ENCODE measurements at regions not wholly inside any gene's neighbourhood (a gene's known extent, or its start where the extent isn't known, plus 50 kb on each side); places are given as distances from the start of the nearest gene placed in this dataset.

DNA sequence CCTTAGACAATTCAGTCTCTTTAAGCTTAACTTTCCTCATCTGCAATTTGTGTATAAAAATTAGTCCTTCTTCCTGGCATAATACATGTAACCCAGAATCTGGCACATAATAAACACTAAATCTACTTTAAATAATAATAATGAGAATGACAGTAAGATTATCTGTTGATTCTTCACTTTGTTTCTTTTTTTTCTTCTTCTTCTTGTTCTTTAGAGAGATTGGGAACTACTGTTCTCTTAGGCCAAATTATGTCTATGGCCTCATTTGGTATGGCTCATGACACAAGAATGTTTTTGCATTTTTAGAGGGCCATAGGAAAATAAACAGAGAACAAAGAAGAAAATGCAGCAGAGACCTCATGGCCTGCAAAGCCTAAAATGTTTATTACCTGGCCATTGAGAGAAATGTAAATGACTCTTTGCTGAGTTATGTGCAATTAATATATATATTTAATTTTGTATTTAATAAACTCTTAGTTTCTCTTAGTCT lies 275.8 kb downstream of the SLC6A15 start:
- Histone ChIP-seq H3K27me3 (ENCODE audit: control insufficient read depth, insufficient read depth, low read length) (no peaks in the 10 kb centered on the region), H3K4me3 (ENCODE audit: low read depth, low read length) (no peak overlapping the region), H3K36me3 (ENCODE audit: control insufficient read depth, insufficient read depth, low read length) (no peaks in the 10 kb centered on the region)
- no peak for FAIRE-seq
- TF ChIP-seq CTCF (IDR thresholded peaks at IDR 0.05; ENCODE audit: insufficient read depth, low read length, severe bottlenecking), result no peak
- DNase-seq (ENCODE audit: low read depth), result no peak

GRCh38 chr12:84634526-84634925 lies 278.1 kb downstream of the SLC6A15 start:
- no peak for FAIRE-seq
- Histone ChIP-seq H3K27me3 (ENCODE audit: control insufficient read depth, insufficient read depth, low read length) (no peaks in the 10 kb centered on the region), H3K4me3 (ENCODE audit: low read depth, low read length) (no peak overlapping the region), H3K36me3 (ENCODE audit: control insufficient read depth, insufficient read depth, low read length) (no peaks in the 10 kb centered on the region)
- no peak for TF ChIP-seq CTCF (IDR thresholded peaks at IDR 0.05; ENCODE audit: insufficient read depth, low read length, severe bottlenecking)
- DNase-seq (ENCODE audit: low read depth), result no peak

DNA sequence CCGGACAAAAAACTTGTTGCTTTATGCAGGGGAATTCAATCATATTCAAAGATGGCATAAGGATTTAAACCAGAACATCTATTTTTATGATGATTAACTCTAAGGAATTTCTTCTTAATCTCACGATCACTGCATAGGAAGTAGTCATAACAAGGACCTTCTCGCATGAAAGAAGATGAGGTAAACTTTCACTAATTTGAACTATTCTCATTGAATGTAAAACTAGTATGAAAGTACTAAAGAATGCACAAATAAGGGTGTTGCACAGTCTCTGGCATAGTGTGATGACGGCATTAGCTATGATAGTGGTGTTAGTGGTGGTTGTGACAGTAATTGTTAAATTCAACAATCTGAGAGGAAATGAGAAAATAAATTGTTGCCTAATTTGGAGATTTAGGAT lies 280.0 kb downstream of the SLC6A15 start:
- H3K27me3 ChIP-seq (ENCODE audit: control insufficient read depth, insufficient read depth, low read length), result no peaks in the 10 kb centered on the region
- no peak for DNase-seq (ENCODE audit: low read depth)
- no peak for FAIRE-seq
- TF ChIP-seq CTCF (IDR thresholded peaks at IDR 0.05; ENCODE audit: insufficient read depth, low read length, severe bottlenecking), result no peak
- H3K4me3 ChIP-seq (ENCODE audit: low read depth, low read length), result no peak overlapping the region
- H3K36me3 ChIP-seq (ENCODE audit: control insufficient read depth, insufficient read depth, low read length), result no peaks in the 10 kb centered on the region

GRCh38 chr12:84631020-84631419 lies 281.6 kb downstream of the SLC6A15 start:
- no peak for TF ChIP-seq CTCF (IDR thresholded peaks at IDR 0.05; ENCODE audit: insufficient read depth, low read length, severe bottlenecking)
- H3K27me3 ChIP-seq (ENCODE audit: control insufficient read depth, insufficient read depth, low read length), result no peaks in the 10 kb centered on the region
- DNase-seq (ENCODE audit: low read depth), result no peak
- no peak overlapping the region for H3K4me3 ChIP-seq (ENCODE audit: low read depth, low read length)
- H3K36me3 ChIP-seq (ENCODE audit: control insufficient read depth, insufficient read depth, low read length), result no peaks in the 10 kb centered on the region
- no peak for FAIRE-seq

DNA sequence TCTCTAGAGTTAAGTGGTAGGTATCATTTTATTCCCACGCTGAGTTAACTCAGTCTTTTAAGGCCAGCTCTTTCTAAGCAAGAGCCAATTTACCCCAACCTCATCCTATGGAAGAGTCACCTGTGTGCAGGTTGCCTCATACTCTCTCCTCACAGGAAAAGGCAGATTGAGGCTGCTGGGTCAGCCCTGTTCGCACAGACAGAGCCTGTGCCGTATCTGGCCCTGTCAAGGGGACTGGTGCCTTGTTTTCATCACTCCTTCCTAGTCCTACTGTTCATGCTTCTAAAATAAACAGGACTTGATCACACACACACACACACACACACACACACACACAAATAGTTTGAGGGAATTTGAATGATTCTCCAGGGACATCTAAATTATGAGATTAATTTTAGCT lies 285.0 kb downstream of the SLC6A15 start:
- no peaks in the 10 kb centered on the region for H3K36me3 ChIP-seq (ENCODE audit: control insufficient read depth, insufficient read depth, low read length)
- no peak for DNase-seq (ENCODE audit: low read depth)

More for the DNA sequence above, 285.0 kb downstream of the SLC6A15 start:
- FAIRE-seq, result no peak
- Histone ChIP-seq H3K4me3 (ENCODE audit: low read depth, low read length) (no peak overlapping the region), H3K27me3 (ENCODE audit: control insufficient read depth, insufficient read depth, low read length) (no peaks in the 10 kb centered on the region)
- TF ChIP-seq CTCF (IDR thresholded peaks at IDR 0.05; ENCODE audit: insufficient read depth, low read length, severe bottlenecking), result no peak

Data from bronchial epithelial cell (primary cell).